Neural cell (in vitro differentiated cells): ENCODE measurements at regions not wholly inside any gene's neighbourhood (a gene's known extent, or its start where the extent isn't known, plus 50 kb on each side); places are given as distances from the start of the nearest gene placed in this dataset.

ENCODE experiments used
- H2AFZ ChIP-seq: fragments of 200-600, 300-800 bp; sonication (generic), shearing (Covaris generic); 2 replicates; pipeline ENCODE4 v1.6.0; 2014; ENCODE audit warnings: low read depth, mild to moderate bottlenecking, antibody characterized with exemption, low read length, moderate library complexity
- H3F3A ChIP-seq: fragments of 200-600 bp; shearing (Covaris generic); 2 replicates; pipeline ENCODE4 v1.6.1; 2016; ENCODE audit warnings: mild to moderate bottlenecking, moderate library complexity, mixed read lengths, antibody characterized with exemption, low read length; ENCODE audit not compliant: insufficient read depth, poor library complexity, severe bottlenecking
- H3K27ac ChIP-seq: fragments of 200-600, 300-800 bp; sonication (generic), shearing (Covaris generic); 2 replicates; pipeline ENCODE4 v1.5.1; 2014; ENCODE audit warnings: mild to moderate bottlenecking, low read length, moderate library complexity
- H3K27me3 ChIP-seq: fragments of 300-800, 200-600 bp; sonication (generic), shearing (Covaris generic); 2 replicates; pipeline ENCODE4 v1.6.0; 2014; ENCODE audit warnings: mild to moderate bottlenecking, low read depth, low read length, moderate library complexity; ENCODE audit not compliant: insufficient read depth
- H3K36me3 ChIP-seq: fragments of 300-800, 200-600 bp; sonication (generic), shearing (Covaris generic); 2 replicates; pipeline ENCODE4 v1.5.1; 2014; ENCODE audit warnings: mild to moderate bottlenecking, antibody characterized with exemption, low read length, moderate library complexity; ENCODE audit not compliant: insufficient read depth
- H3K4me2 ChIP-seq: fragments of 300-800, 200-600 bp; sonication (generic), shearing (Covaris generic); 2 replicates; pipeline ENCODE4 v1.6.0; 2014; ENCODE audit warnings: mild to moderate bottlenecking, low read length
- H3K4me3 ChIP-seq: fragments of 300-800, 200-600 bp; sonication (generic), shearing (Covaris generic); 2 replicates; pipeline ENCODE4 v1.5.1; 2014; ENCODE audit warnings: mild to moderate bottlenecking, low read length, moderate library complexity
- H3K79me2 ChIP-seq: fragments of 200-600 bp; shearing (Covaris generic); replicated peaks from 2 replicates; pipeline ENCODE4 v1.6.0; 2014; ENCODE audit warnings: mild to moderate bottlenecking, low read length, moderate library complexity; ENCODE audit not compliant: insufficient read depth
- H3K9ac ChIP-seq: fragments of 300-800, 200-600 bp; sonication (generic), shearing (Covaris generic); 2 replicates; pipeline ENCODE4 v1.6.1; 2016; ENCODE audit warnings: mild to moderate bottlenecking, low read length, mixed read lengths
- H3K9me2 ChIP-seq: fragments of 200-600 bp; shearing (Covaris generic); 2 replicates; pipeline ENCODE4 v1.6.1; 2016; ENCODE audit warnings: mild to moderate bottlenecking, low read length, mixed read lengths; ENCODE audit not compliant: insufficient read depth
- H3K9me3 ChIP-seq: fragments of 200-600, 300-800 bp; sonication (generic), shearing (Covaris generic); 2 replicates; pipeline ENCODE4 v1.6.1; 2016; ENCODE audit warnings: mild to moderate bottlenecking, mixed run types, low read length, moderate library complexity, mixed read lengths
- H4K20me1 ChIP-seq: fragments of 200-600 bp; shearing (Covaris generic); 2 replicates; pipeline ENCODE4 v1.6.1; 2016; ENCODE audit warnings: mild to moderate bottlenecking, mixed run types; ENCODE audit not compliant: insufficient read depth
- EP300 ChIP-seq: fragments of 450-650 bp; conservative IDR thresholded peaks from 2 replicates; pipeline ENCODE4 v1.6.1; 2014; ENCODE audit warnings: antibody characterized with exemption, mild to moderate bottlenecking, moderate library complexity; ENCODE audit not compliant: poor library complexity, severe bottlenecking
- EZH2 ChIP-seq: fragments of 200-600, 300-800 bp; shearing (Covaris generic), sonication (generic); IDR thresholded peaks from 2 replicates; pipeline ENCODE4 v1.6.1; 2014; ENCODE audit warnings: antibody characterized with exemption, low read length, borderline replicate concordance, mild to moderate bottlenecking; ENCODE audit not compliant: insufficient read depth, poor library complexity, severe bottlenecking
- MXI1 ChIP-seq: fragments of 450-650 bp; conservative IDR thresholded peaks from 2 replicates; pipeline ENCODE4 v1.6.1; 2014; ENCODE audit warnings: antibody characterized with exemption, mild to moderate bottlenecking; ENCODE audit not compliant: poor library complexity, severe bottlenecking
- POLR2AphosphoS5 ChIP-seq: IDR thresholded peaks from 2 replicates; pipeline ENCODE4 v1.6.1; 2012
- RAD21 ChIP-seq: fragments of 450-650 bp; conservative IDR thresholded peaks from 2 replicates; pipeline ENCODE4 v1.6.1; 2014; ENCODE audit warnings: antibody characterized with exemption, mild to moderate bottlenecking, moderate library complexity
- SMC3 ChIP-seq: fragments of 450-650 bp; conservative IDR thresholded peaks from 2 replicates; pipeline ENCODE4 v1.6.1; 2014; ENCODE audit warnings: antibody characterized with exemption, mild to moderate bottlenecking, moderate library complexity; ENCODE audit not compliant: poor library complexity
- TAF1 ChIP-seq: IDR thresholded peaks from 2 replicates; pipeline ENCODE4 v1.6.1; 2012; ENCODE audit warnings: low read depth
- TF ChIP-seq, protein P1 (sequence below): IDR thresholded peaks from 2 replicates; pipeline ENCODE4 v1.6.1; 2012; ENCODE audit warnings: borderline replicate concordance
- TF ChIP-seq, protein P2 (sequence below): fragments of 450-650 bp; IDR thresholded peaks from 2 replicates; pipeline ENCODE4 v1.5.1; 2014; ENCODE audit warnings: antibody characterized with exemption, mild to moderate bottlenecking, moderate library complexity; ENCODE audit not compliant: poor library complexity, severe bottlenecking

DNA sequence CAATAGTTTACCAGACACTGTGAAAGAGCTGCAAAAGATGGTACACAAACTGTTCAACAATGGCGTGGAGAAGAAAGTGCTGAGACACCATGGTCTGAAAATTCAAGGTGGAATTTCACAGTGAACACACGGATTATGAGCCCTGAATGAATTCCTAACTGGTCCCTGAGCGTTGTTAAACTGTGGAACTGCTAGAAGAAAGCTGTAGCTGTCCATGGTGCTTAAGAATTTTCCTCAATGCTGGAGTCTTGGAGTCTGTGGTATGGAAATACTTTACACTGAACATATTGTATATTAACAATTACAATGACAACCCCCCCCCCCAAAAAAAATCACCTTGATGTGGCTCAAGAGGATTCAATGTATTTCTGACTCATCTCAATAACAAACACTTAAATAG, 68.5 kb downstream of the SLC24A2 start:
- Histone ChIP-seq H3K9me2 (no peaks in the 10 kb centered on the region), H3K9me3 (no peaks in the 10 kb centered on the region), H3K4me3 (no peak overlapping the region), H2AFZ (no peak overlapping the region), H3K4me2 (no peak overlapping the region), H3K27me3 (no peaks in the 10 kb centered on the region), H3K79me2 (no peaks in the 10 kb centered on the region), H3K36me3 (no peaks in the 10 kb centered on the region), H3F3A (no peaks in the 10 kb centered on the region), H3K27ac (no peak overlapping the region), H3K9ac (no peak overlapping the region), H4K20me1 (no peaks in the 10 kb centered on the region)
- TF ChIP-seq SMC3: no peak
- TF ChIP-seq EP300: no peak
- TF ChIP-seq, protein P1, sequence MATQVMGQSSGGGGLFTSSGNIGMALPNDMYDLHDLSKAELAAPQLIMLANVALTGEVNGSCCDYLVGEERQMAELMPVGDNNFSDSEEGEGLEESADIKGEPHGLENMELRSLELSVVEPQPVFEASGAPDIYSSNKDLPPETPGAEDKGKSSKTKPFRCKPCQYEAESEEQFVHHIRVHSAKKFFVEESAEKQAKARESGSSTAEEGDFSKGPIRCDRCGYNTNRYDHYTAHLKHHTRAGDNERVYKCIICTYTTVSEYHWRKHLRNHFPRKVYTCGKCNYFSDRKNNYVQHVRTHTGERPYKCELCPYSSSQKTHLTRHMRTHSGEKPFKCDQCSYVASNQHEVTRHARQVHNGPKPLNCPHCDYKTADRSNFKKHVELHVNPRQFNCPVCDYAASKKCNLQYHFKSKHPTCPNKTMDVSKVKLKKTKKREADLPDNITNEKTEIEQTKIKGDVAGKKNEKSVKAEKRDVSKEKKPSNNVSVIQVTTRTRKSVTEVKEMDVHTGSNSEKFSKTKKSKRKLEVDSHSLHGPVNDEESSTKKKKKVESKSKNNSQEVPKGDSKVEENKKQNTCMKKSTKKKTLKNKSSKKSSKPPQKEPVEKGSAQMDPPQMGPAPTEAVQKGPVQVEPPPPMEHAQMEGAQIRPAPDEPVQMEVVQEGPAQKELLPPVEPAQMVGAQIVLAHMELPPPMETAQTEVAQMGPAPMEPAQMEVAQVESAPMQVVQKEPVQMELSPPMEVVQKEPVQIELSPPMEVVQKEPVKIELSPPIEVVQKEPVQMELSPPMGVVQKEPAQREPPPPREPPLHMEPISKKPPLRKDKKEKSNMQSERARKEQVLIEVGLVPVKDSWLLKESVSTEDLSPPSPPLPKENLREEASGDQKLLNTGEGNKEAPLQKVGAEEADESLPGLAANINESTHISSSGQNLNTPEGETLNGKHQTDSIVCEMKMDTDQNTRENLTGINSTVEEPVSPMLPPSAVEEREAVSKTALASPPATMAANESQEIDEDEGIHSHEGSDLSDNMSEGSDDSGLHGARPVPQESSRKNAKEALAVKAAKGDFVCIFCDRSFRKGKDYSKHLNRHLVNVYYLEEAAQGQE: peak; percentile 67

DNA sequence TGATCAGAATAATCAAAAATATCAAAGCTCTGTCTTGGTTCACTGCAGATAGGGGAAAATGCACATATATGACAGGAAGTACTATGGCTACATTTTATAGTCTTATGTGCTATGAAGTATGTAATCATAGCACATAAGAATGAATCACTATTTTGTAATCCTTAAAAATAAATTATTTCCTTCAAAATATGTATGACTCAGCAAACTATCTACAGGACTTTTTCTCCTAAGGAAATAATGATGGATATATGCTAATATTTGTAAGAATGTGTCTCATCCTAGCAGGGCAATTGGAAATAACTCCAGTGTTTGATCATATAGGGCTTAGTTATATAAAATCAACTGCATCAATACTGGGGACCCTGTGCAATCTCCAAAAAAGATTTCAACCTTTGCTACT, 85.1 kb downstream of the SLC24A2 start:
- no peak overlapping the region for H3K27ac ChIP-seq
- no peaks in the 10 kb centered on the region for H3K9me2 ChIP-seq

More for the DNA sequence above, 85.1 kb downstream of the SLC24A2 start:
- Histone ChIP-seq H3K79me2 (no peaks in the 10 kb centered on the region), H3K9me3 (no peaks in the 10 kb centered on the region), H3F3A (no peaks in the 10 kb centered on the region), H4K20me1 (no peaks in the 10 kb centered on the region), H3K9ac (no peak overlapping the region), H3K27me3 (no peaks in the 10 kb centered on the region), H2AFZ (no peak overlapping the region), H3K4me2 (no peak overlapping the region), H3K4me3 (no peak overlapping the region), H3K36me3 (no peaks in the 10 kb centered on the region)
- TF ChIP-seq POLR2AphosphoS5 (no peak), EZH2 (no peak), RAD21 (no peak), TAF1 (no peak), SMC3 (no peak), MXI1 (no peak), EP300 (no peak)
- TF ChIP-seq, protein P2, sequence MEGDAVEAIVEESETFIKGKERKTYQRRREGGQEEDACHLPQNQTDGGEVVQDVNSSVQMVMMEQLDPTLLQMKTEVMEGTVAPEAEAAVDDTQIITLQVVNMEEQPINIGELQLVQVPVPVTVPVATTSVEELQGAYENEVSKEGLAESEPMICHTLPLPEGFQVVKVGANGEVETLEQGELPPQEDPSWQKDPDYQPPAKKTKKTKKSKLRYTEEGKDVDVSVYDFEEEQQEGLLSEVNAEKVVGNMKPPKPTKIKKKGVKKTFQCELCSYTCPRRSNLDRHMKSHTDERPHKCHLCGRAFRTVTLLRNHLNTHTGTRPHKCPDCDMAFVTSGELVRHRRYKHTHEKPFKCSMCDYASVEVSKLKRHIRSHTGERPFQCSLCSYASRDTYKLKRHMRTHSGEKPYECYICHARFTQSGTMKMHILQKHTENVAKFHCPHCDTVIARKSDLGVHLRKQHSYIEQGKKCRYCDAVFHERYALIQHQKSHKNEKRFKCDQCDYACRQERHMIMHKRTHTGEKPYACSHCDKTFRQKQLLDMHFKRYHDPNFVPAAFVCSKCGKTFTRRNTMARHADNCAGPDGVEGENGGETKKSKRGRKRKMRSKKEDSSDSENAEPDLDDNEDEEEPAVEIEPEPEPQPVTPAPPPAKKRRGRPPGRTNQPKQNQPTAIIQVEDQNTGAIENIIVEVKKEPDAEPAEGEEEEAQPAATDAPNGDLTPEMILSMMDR: no peak
- TF ChIP-seq, protein P1: no peak
